CD4-positive, alpha-beta T cell (primary cell): ENCODE measurements at regions not wholly inside any gene's neighbourhood (a gene's known extent, or its start where the extent isn't known, plus 50 kb on each side); places are given as distances from the start of the nearest gene placed in this dataset.

ENCODE experiments used
- ATAC-seq: fragments of 200-7000 bp; cut with Tn5 transposase; one replicate; pipeline ENCODE4 v1.10.0; 2022; ENCODE audit warnings: mild to moderate bottlenecking; ENCODE audit not compliant: poor library complexity
- CTCF ChIA-PET: fragments of 350-600 bp; sonication (Branson Sonifier 250); formaldehyde crosslinking; loops from one replicate; lab custom pipeline; 2021; ENCODE audit warnings: antibody characterized with exemption, inconsistent platforms; lab: Charles Lee
- POLR2A ChIA-PET: fragments of 350-600 bp; sonication (Branson Sonifier 250); formaldehyde crosslinking; loops from one replicate; lab custom pipeline; 2021; ENCODE audit warnings: antibody characterized with exemption, inconsistent platforms; lab: Charles Lee
- DNase-seq, 14 experiments: peaks; one replicate each; pipeline ENCODE4 v3.0.0-alpha.2; 2013 to 2020; ENCODE audit warnings: mixed read lengths in 2 of 14
- H3K27ac ChIP-seq, 2 donors: one replicate each; pipeline versions ENCODE4 v1.5.1 to v1.7.0; 2013; ENCODE audit warnings: low read length in 2 of 2, low read depth in 1 of 2, mild to moderate bottlenecking in 1 of 2
- H3K27me3 ChIP-seq, 2 experiments: 1 replicate in 1 of 2; 2 replicates in 1 of 2; pipeline versions ENCODE4 v1.6.1 to v1.7.0; 2013; ENCODE audit warnings: low read length in 2 of 2, control low read depth in 1 of 2, mild to moderate bottlenecking in 1 of 2, moderate library complexity in 1 of 2; ENCODE audit not compliant: insufficient read depth in 2 of 2, control insufficient read depth in 1 of 2
- H3K36me3 ChIP-seq: one replicate; pipeline ENCODE4 v1.6.1; 2013; ENCODE audit warnings: low read length, control low read depth; ENCODE audit not compliant: insufficient read depth
- H3K4me1 ChIP-seq: one replicate; pipeline ENCODE4 v1.6.1; 2013; ENCODE audit warnings: low read length, control low read depth; ENCODE audit not compliant: insufficient read depth
- H3K4me3 ChIP-seq: one replicate; pipeline ENCODE4 v1.5.1; 2013; ENCODE audit warnings: mild to moderate bottlenecking, low read length, moderate library complexity
- H3K9me3 ChIP-seq, 2 experiments: 1 replicate in 1 of 2; 2 replicates in 1 of 2; pipeline versions ENCODE4 v1.6.1 to v1.7.0; 2013; ENCODE audit warnings: low read length in 2 of 2, mild to moderate bottlenecking in 2 of 2, control low read depth in 1 of 2, moderate library complexity in 1 of 2; ENCODE audit not compliant: control insufficient read depth in 1 of 2, insufficient read depth in 1 of 2
- H3K27ac Mint-ChIP-seq: one replicate; pipeline ENCODE4 v1.8.0; 2020; ENCODE audit warnings: mixed read lengths
- H3K27me3 Mint-ChIP-seq: one replicate; pipeline ENCODE4 v1.8.0; 2021; ENCODE audit warnings: mixed read lengths
- H3K36me3 Mint-ChIP-seq: one replicate; pipeline ENCODE4 v1.8.0; 2021; ENCODE audit warnings: low read depth, mixed read lengths
- H3K4me1 Mint-ChIP-seq: one replicate; pipeline ENCODE4 v1.8.0; 2021; ENCODE audit warnings: low read depth, mixed read lengths
- H3K4me3 Mint-ChIP-seq: one replicate; pipeline ENCODE4 v1.8.0; 2020; ENCODE audit warnings: mild to moderate bottlenecking, mixed read lengths
- H3K9me3 Mint-ChIP-seq: one replicate; pipeline ENCODE4 v1.8.0; 2020; ENCODE audit warnings: mixed read lengths
- CTCF ChIP-seq: fragments of 200-600 bp; IDR thresholded peaks from one replicate; pipeline ENCODE4 v1.8.0; 2022; ENCODE audit warnings: antibody characterized with exemption, mild to moderate bottlenecking
- intact Hi-C, 2 experiments: fragments of 100-400 bp; cut with DNase I in 1 of 2; cut with micrococcal nuclease in 1 of 2; formaldehyde crosslinking; loops; one replicate each; pipeline versions ENCODE4 v1.15.1 to v1.9.0; 2023 to 2025; cut with DNase I, micrococcal nuclease

DNA sequence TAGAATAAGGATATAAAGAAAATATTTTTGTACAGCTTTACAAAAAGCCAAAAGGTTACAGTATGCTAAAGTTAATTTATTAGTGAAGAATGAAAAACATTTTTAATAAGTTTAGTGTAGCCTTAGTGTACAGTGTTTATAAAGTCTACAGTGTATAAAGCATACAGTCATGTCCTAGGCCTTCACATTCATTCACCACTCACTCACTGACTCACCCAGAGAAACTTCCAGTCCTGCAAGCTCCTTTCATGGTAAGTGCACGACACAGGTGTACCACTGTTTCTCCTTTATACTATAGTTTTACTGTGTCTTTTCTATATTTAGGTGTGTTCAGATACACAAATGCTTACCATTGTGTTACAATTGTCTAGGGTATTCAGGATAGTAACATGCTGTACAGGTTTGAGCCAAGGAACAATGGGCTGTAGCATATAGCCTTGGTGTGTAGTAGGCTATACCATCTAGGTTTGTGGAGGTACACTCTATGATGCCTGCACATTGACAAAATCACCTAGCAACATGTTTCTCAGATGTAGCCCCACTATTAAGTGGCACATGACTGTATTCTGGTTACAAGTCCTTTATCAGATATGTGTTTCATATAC, 197.1 kb upstream of the KBTBD8 start:
- DNase-seq = no peak
- H3K36me3 Mint-ChIP-seq = no peaks in the 10 kb centered on the region
- no peak overlapping the region for H3K27ac ChIP-seq
- ATAC-seq = no peak
- TF ChIP-seq CTCF = no peak
- H3K9me3 Mint-ChIP-seq = peaks cover 2% of the 10 kb centered on the region
- no peaks in the 10 kb centered on the region for H3K36me3 ChIP-seq
- ChIA-PET CTCF (interaction anchor here (0.7 to 1.5 kb wide), 2 partner anchors 14 to 17 kb away, joined by 3 read pairs; no protein-coding TSS in a partner anchor), POLR2A (no interaction called here)
- no peak overlapping the region for H3K4me3 ChIP-seq
- no peaks in the 10 kb centered on the region for H3K4me1 Mint-ChIP-seq
- H3K27me3 ChIP-seq = peaks cover 6 to 11% of the 10 kb centered on the region in 2 experiments
- peaks cover 0 to 5% of the 10 kb centered on the region in 2 experiments for H3K9me3 ChIP-seq
- intact Hi-C loops = no loop called here
- peaks cover 44% of the 10 kb centered on the region for H3K27me3 Mint-ChIP-seq
- H3K4me1 ChIP-seq = peaks cover 4% of the 10 kb centered on the region
- H3K4me3 Mint-ChIP-seq = no peak overlapping the region
- H3K27ac Mint-ChIP-seq = no peak overlapping the region

GRCh38 chr3:66803206-66803605, 194.9 kb upstream of the KBTBD8 start:
- Histone ChIP-seq H3K27me3 (peaks cover 2 to 6% of the 10 kb centered on the region in 2 experiments), H3K9me3 (peaks cover 0 to under 1% of the 10 kb centered on the region in 2 experiments), H3K4me3 (no peak overlapping the region), H3K4me1 (peaks cover 4% of the 10 kb centered on the region), H3K36me3 (no peaks in the 10 kb centered on the region), H3K27ac (no peak overlapping the region)
- ATAC-seq (no peak), DNase-seq (no peak)
- no peak overlapping the region for H3K27ac Mint-ChIP-seq
- no peak overlapping the region for H3K4me3 Mint-ChIP-seq
- H3K36me3 Mint-ChIP-seq = no peaks in the 10 kb centered on the region
- no peaks in the 10 kb centered on the region for H3K9me3 Mint-ChIP-seq
- H3K27me3 Mint-ChIP-seq = peaks cover 31% of the 10 kb centered on the region
- no peak for TF ChIP-seq CTCF
- intact Hi-C loops = no loop called here
- CTCF ChIA-PET = interaction anchor here (0.6 to 1.5 kb wide), 3 partner anchors 473 to 1077 kb away, joined by 3 to 5 read pairs (median 4); no protein-coding TSS in a partner anchor
- H3K4me1 Mint-ChIP-seq = no peaks in the 10 kb centered on the region
- POLR2A ChIA-PET = interaction anchor here (1.7 kb wide), 1 partner anchor 582 kb away, joined by 5 read pairs; the partner anchor contains the start of gene SLC25A26

DNA sequence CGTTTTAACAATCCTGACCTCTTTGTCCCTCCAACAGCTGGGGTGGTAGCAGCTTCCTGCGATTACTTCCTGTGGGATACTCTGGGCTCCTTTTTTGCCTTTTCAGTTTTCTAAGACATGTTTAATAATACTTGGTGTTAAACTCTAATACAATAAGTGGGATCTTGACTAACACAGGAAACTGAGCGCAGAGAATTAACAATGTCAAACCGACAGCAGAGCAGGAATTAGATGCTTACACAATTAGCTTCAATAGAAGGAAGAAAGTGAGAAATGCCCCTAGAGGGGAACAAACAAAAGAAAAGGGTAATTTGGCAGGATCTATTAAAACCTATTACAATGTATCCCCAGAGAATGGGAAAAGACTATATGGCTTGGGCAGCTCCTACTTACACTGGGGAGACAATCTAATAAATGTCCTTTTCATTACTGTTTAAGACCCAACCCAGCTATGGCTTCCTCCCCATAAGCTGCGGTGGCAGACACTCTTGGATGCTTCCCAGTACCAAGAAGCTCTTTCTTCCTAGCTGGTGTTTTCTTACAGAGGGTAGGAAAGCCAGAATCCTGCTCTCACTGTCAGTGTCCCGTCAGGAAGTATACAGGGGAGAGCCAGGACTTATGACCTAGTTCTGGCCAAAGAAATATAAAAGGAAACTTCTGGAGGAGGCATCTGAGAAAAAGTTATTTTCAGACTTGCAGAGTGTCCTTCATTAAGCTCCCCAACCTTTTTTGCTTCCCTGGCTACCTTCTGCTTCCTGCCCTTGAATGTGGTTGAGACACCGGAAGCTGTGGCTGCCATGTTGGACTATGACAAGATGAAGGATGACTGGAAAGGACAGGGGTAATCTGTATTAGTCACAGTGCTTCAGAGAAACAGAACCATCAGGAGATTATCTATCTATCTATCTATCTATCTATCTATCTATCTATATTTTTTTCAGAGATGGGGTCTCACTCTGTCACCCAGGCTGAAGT, 194.1 kb upstream of the KBTBD8 start:
- no peak overlapping the region for H3K27ac ChIP-seq
- no peaks in the 10 kb centered on the region for H3K36me3 Mint-ChIP-seq
- ChIA-PET POLR2A (interaction anchor here (0.8 to 1.7 kb wide), 2 partner anchors 10 to 583 kb away, joined by 3 to 5 read pairs; partner anchors contain the start of gene SLC25A26), CTCF (interaction anchor here (0.6 to 1.5 kb wide), 3 partner anchors 12 to 550 kb away, joined by 3 to 5 read pairs (median 4); no protein-coding TSS in a partner anchor)
- no peak for TF ChIP-seq CTCF
- H3K36me3 ChIP-seq = no peaks in the 10 kb centered on the region
- H3K4me3 ChIP-seq = no peak overlapping the region
- intact Hi-C loops = no loop called here
- H3K9me3 Mint-ChIP-seq = no peaks in the 10 kb centered on the region
- ATAC-seq = no peak
- H3K9me3 ChIP-seq = no peaks in the 10 kb centered on the region
- no peak for DNase-seq
- H3K27ac Mint-ChIP-seq = no peak overlapping the region
- peaks cover 24% of the 10 kb centered on the region for H3K27me3 Mint-ChIP-seq
- H3K4me1 Mint-ChIP-seq = no peaks in the 10 kb centered on the region
- no peak overlapping the region for H3K4me3 Mint-ChIP-seq
- H3K27me3 ChIP-seq = peaks cover 2 to 5% of the 10 kb centered on the region in 2 experiments
- peaks cover 4% of the 10 kb centered on the region for H3K4me1 ChIP-seq
